Neural cell (in vitro differentiated cells): ENCODE measurements at regions not wholly inside any gene's neighbourhood (a gene's known extent, or its start where the extent isn't known, plus 50 kb on each side); places are given as distances from the start of the nearest gene placed in this dataset.

Source experiments
- H2AFZ ChIP-seq: fragments of 200-600, 300-800 bp; sonication (generic), shearing (Covaris generic); 2 replicates; pipeline ENCODE4 v1.6.0; 2014; ENCODE audit warnings: low read depth, mild to moderate bottlenecking, antibody characterized with exemption, low read length, moderate library complexity
- H3F3A ChIP-seq: fragments of 200-600 bp; shearing (Covaris generic); 2 replicates; pipeline ENCODE4 v1.6.1; 2016; ENCODE audit warnings: mild to moderate bottlenecking, moderate library complexity, mixed read lengths, antibody characterized with exemption, low read length; ENCODE audit not compliant: insufficient read depth, poor library complexity, severe bottlenecking
- H3K27ac ChIP-seq: fragments of 200-600, 300-800 bp; sonication (generic), shearing (Covaris generic); 2 replicates; pipeline ENCODE4 v1.5.1; 2014; ENCODE audit warnings: mild to moderate bottlenecking, low read length, moderate library complexity
- H3K27me3 ChIP-seq: fragments of 300-800, 200-600 bp; sonication (generic), shearing (Covaris generic); 2 replicates; pipeline ENCODE4 v1.6.0; 2014; ENCODE audit warnings: mild to moderate bottlenecking, low read depth, low read length, moderate library complexity; ENCODE audit not compliant: insufficient read depth
- H3K36me3 ChIP-seq: fragments of 300-800, 200-600 bp; sonication (generic), shearing (Covaris generic); 2 replicates; pipeline ENCODE4 v1.5.1; 2014; ENCODE audit warnings: mild to moderate bottlenecking, antibody characterized with exemption, low read length, moderate library complexity; ENCODE audit not compliant: insufficient read depth
- H3K4me2 ChIP-seq: fragments of 300-800, 200-600 bp; sonication (generic), shearing (Covaris generic); 2 replicates; pipeline ENCODE4 v1.6.0; 2014; ENCODE audit warnings: mild to moderate bottlenecking, low read length
- H3K4me3 ChIP-seq: fragments of 300-800, 200-600 bp; sonication (generic), shearing (Covaris generic); 2 replicates; pipeline ENCODE4 v1.5.1; 2014; ENCODE audit warnings: mild to moderate bottlenecking, low read length, moderate library complexity
- H3K79me2 ChIP-seq: fragments of 200-600 bp; shearing (Covaris generic); replicated peaks from 2 replicates; pipeline ENCODE4 v1.6.0; 2014; ENCODE audit warnings: mild to moderate bottlenecking, low read length, moderate library complexity; ENCODE audit not compliant: insufficient read depth
- H3K9ac ChIP-seq: fragments of 300-800, 200-600 bp; sonication (generic), shearing (Covaris generic); 2 replicates; pipeline ENCODE4 v1.6.1; 2016; ENCODE audit warnings: mild to moderate bottlenecking, low read length, mixed read lengths
- H3K9me2 ChIP-seq: fragments of 200-600 bp; shearing (Covaris generic); 2 replicates; pipeline ENCODE4 v1.6.1; 2016; ENCODE audit warnings: mild to moderate bottlenecking, low read length, mixed read lengths; ENCODE audit not compliant: insufficient read depth
- H3K9me3 ChIP-seq: fragments of 200-600, 300-800 bp; sonication (generic), shearing (Covaris generic); 2 replicates; pipeline ENCODE4 v1.6.1; 2016; ENCODE audit warnings: mild to moderate bottlenecking, mixed run types, low read length, moderate library complexity, mixed read lengths
- H4K20me1 ChIP-seq: fragments of 200-600 bp; shearing (Covaris generic); 2 replicates; pipeline ENCODE4 v1.6.1; 2016; ENCODE audit warnings: mild to moderate bottlenecking, mixed run types; ENCODE audit not compliant: insufficient read depth
- CTCF ChIP-seq: fragments of 450-650 bp; IDR thresholded peaks from 2 replicates; pipeline ENCODE4 v1.5.1; 2014; ENCODE audit warnings: antibody characterized with exemption, mild to moderate bottlenecking, moderate library complexity; ENCODE audit not compliant: poor library complexity, severe bottlenecking
- EP300 ChIP-seq: fragments of 450-650 bp; conservative IDR thresholded peaks from 2 replicates; pipeline ENCODE4 v1.6.1; 2014; ENCODE audit warnings: antibody characterized with exemption, mild to moderate bottlenecking, moderate library complexity; ENCODE audit not compliant: poor library complexity, severe bottlenecking
- EZH2 ChIP-seq: fragments of 200-600, 300-800 bp; shearing (Covaris generic), sonication (generic); IDR thresholded peaks from 2 replicates; pipeline ENCODE4 v1.6.1; 2014; ENCODE audit warnings: antibody characterized with exemption, low read length, borderline replicate concordance, mild to moderate bottlenecking; ENCODE audit not compliant: insufficient read depth, poor library complexity, severe bottlenecking
- MXI1 ChIP-seq: fragments of 450-650 bp; conservative IDR thresholded peaks from 2 replicates; pipeline ENCODE4 v1.6.1; 2014; ENCODE audit warnings: antibody characterized with exemption, mild to moderate bottlenecking; ENCODE audit not compliant: poor library complexity, severe bottlenecking
- POLR2AphosphoS5 ChIP-seq: IDR thresholded peaks from 2 replicates; pipeline ENCODE4 v1.6.1; 2012
- RAD21 ChIP-seq: fragments of 450-650 bp; conservative IDR thresholded peaks from 2 replicates; pipeline ENCODE4 v1.6.1; 2014; ENCODE audit warnings: antibody characterized with exemption, mild to moderate bottlenecking, moderate library complexity
- REST ChIP-seq: IDR thresholded peaks from 2 replicates; pipeline ENCODE4 v1.6.1; 2012; ENCODE audit warnings: borderline replicate concordance
- SMC3 ChIP-seq: fragments of 450-650 bp; conservative IDR thresholded peaks from 2 replicates; pipeline ENCODE4 v1.6.1; 2014; ENCODE audit warnings: antibody characterized with exemption, mild to moderate bottlenecking, moderate library complexity; ENCODE audit not compliant: poor library complexity
- TAF1 ChIP-seq: IDR thresholded peaks from 2 replicates; pipeline ENCODE4 v1.6.1; 2012; ENCODE audit warnings: low read depth

- no peaks in the 10 kb centered on the region for H3K9me2 ChIP-seq
- H3K4me3 ChIP-seq, result no peak overlapping the region
- no peaks in the 10 kb centered on the region for H3K36me3 ChIP-seq
- TF ChIP-seq RAD21, result no peak
- no peak for TF ChIP-seq SMC3
- no peak for TF ChIP-seq EP300
- TF ChIP-seq REST, result no peak
- no peak for TF ChIP-seq POLR2AphosphoS5
- H3K4me2 ChIP-seq, result no peak overlapping the region
- H3K9me3 ChIP-seq, result no peaks in the 10 kb centered on the region
- no peak overlapping the region for H3K27ac ChIP-seq
- no peaks in the 10 kb centered on the region for H4K20me1 ChIP-seq
- no peak overlapping the region for H2AFZ ChIP-seq
- H3K79me2 ChIP-seq, result no peaks in the 10 kb centered on the region
- no peaks in the 10 kb centered on the region for H3F3A ChIP-seq
- no peak overlapping the region for H3K9ac ChIP-seq
- H3K27me3 ChIP-seq, result no peaks in the 10 kb centered on the region
Measured at GRCh38 chr2:22126106-22126505, 1002.3 kb downstream of the TDRD15 start.

- Histone ChIP-seq H2AFZ (no peak overlapping the region), H4K20me1 (no peaks in the 10 kb centered on the region), H3K27ac (peak overlapping the region; percentile 22), H3K9ac (no peak overlapping the region), H3K4me2 (no peak overlapping the region), H3K9me2 (no peaks in the 10 kb centered on the region), H3K4me3 (no peak overlapping the region), H3K36me3 (no peaks in the 10 kb centered on the region), H3K79me2 (no peaks in the 10 kb centered on the region), H3K27me3 (no peaks in the 10 kb centered on the region), H3K9me3 (no peaks in the 10 kb centered on the region), H3F3A (no peaks in the 10 kb centered on the region)
- no peak for TF ChIP-seq EZH2
- no peak for TF ChIP-seq CTCF
- no peak for TF ChIP-seq MXI1
- no peak for TF ChIP-seq EP300
- TF ChIP-seq TAF1, result no peak
- no peak for TF ChIP-seq SMC3
- TF ChIP-seq RAD21, result no peak
- no peak for TF ChIP-seq POLR2AphosphoS5
- TF ChIP-seq REST, result no peak
Measured at GRCh38 chr2:22126978-22127377, 1003.2 kb downstream of the TDRD15 start.
